Tibial nerve (tissue), 4 donors: ENCODE measurements at regions not wholly inside any gene's neighbourhood (a gene's known extent, or its start where the extent isn't known, plus 50 kb on each side); places are given as distances from the start of the nearest gene placed in this dataset.
A peak's percentile ranks its signal among the peaks of the same experiment; 100 is the strongest.
"Not testable (repeated sequence)": the region's sequence is repeated elsewhere in the genome, so short reads cannot be mapped to it uniquely, and the experiment has no call there.

Source experiments
- DNase-seq, 2 donors: peaks; one replicate each; pipeline ENCODE4 v3.0.0-alpha.2; 2019; ENCODE audit warnings: low spot score in 2 of 2
- H3K27ac ChIP-seq, 4 donors: fragments of 200-600 bp; sonication (generic) in 3 of 4; one replicate each; pipeline ENCODE4 v1.5.1; 2017 to 2019; ENCODE audit warnings: mild to moderate bottlenecking in 1 of 4
- H3K27me3 ChIP-seq, 2 donors: fragments of 200-600 bp; sonication (generic) in 1 of 2; one replicate each; pipeline versions ENCODE4 v1.5.1 to v1.6.0; 2017 to 2019
- H3K36me3 ChIP-seq, 3 donors: fragments of 200-600 bp; sonication (generic); one replicate each; pipeline ENCODE4 v1.5.1; 2018 to 2019
- H3K4me1 ChIP-seq, 4 donors: fragments of 200-600 bp; sonication (generic) in 3 of 4; one replicate each; pipeline ENCODE4 v1.5.1; 2017 to 2019
- H3K4me3 ChIP-seq, 4 donors: fragments of 200-600 bp; sonication (generic) in 3 of 4; one replicate each; pipeline ENCODE4 v1.5.1; 2017 to 2019; ENCODE audit warnings: mild to moderate bottlenecking in 1 of 4, moderate library complexity in 1 of 4
- H3K9me3 ChIP-seq, 4 donors: fragments of 200-600 bp; sonication (generic) in 3 of 4; one replicate each; pipeline ENCODE4 v1.5.1; 2017 to 2019
- CTCF ChIP-seq, 5 experiments: fragments of 200-600 bp in 3 of 5; fragments of 450-650 bp in 2 of 5; sonication (generic) in 3 of 5; IDR thresholded peaks; one replicate each; pipeline ENCODE4 v1.5.1; 2016 to 2019; ENCODE audit warnings: antibody characterized with exemption in 5 of 5, mild to moderate bottlenecking in 3 of 5, moderate library complexity in 2 of 5
- EP300 ChIP-seq, 2 donors: sonication (generic); formaldehyde crosslinking; IDR thresholded peaks; one replicate each; pipeline ENCODE4 v1.6.1; 2017; ENCODE audit warnings: antibody characterized with exemption in 2 of 2, mild to moderate bottlenecking in 1 of 2
- POLR2A ChIP-seq, 2 donors: fragments of 450-650 bp; IDR thresholded peaks; one replicate each; pipeline ENCODE4 v1.6.1; 2017; ENCODE audit warnings: antibody characterized with exemption in 2 of 2, mild to moderate bottlenecking in 2 of 2, moderate library complexity in 2 of 2
- WGBS, 2 donors: methylation state at CpG; one replicate each; pipeline ENCODE4 v1.1.5; 2018; 5-methylcytosine and 5-hydroxymethylcytosine counted together

GRCh38 chr12:20077618-20078017, 290.7 kb upstream of the PDE3A start:
- Histone ChIP-seq H3K4me3 (no peak overlapping the region), H3K36me3 (no peaks in the 10 kb centered on the region), H3K9me3 (no peaks in the 10 kb centered on the region), H3K4me1 (no peaks in the 10 kb centered on the region), H3K27ac (no peak overlapping the region), H3K27me3 (no peaks in the 10 kb centered on the region)
- 74 to 86% methylated on average over 3 of the region's 3 CpGs for WGBS, 2 donors
- TF ChIP-seq CTCF (IDR thresholded peaks at IDR 0.05) (no peak), EP300 (IDR thresholded peaks at IDR 0.05) (no peak), POLR2A (IDR thresholded peaks at IDR 0.05) (no peak)
- no peak for DNase-seq

- no peaks in the 10 kb centered on the region for H3K4me1 ChIP-seq
- TF ChIP-seq EP300 (IDR thresholded peaks at IDR 0.05) (no peak), POLR2A (IDR thresholded peaks at IDR 0.05) (no peak), CTCF (IDR thresholded peaks at IDR 0.05) (no peak)
- no peaks in the 10 kb centered on the region for H3K36me3 ChIP-seq
- no peaks in the 10 kb centered on the region for H3K27me3 ChIP-seq
- WGBS, 2 donors = 91 to 92% methylated on average over 6 of the region's 6 CpGs
- H3K4me3 ChIP-seq = no peak overlapping the region
- no peak overlapping the region for H3K27ac ChIP-seq
- DNase-seq = no peak
- H3K9me3 ChIP-seq = peaks cover 0 to 9% (median 0%) of the 10 kb centered on the region in 4 donors
Measured at GRCh38 chr12:20089077-20089476, 279.3 kb upstream of the PDE3A start.

GRCh38 chr12:20093190-20093810, 275.0 kb upstream of the PDE3A start:
- not testable (repeated sequence) for H3K4me1 ChIP-seq, H3K27me3 ChIP-seq, H3K36me3 ChIP-seq, H3K4me3 ChIP-seq, H3K27ac ChIP-seq, DNase-seq, H3K9me3 ChIP-seq
- 89 to 91% methylated on average over 9 to 32 of the region's 32 CpGs for WGBS, 2 donors

GRCh38 chr12:20096430-20096829, 271.9 kb upstream of the PDE3A start:
- H3K4me1 ChIP-seq = peaks cover 0 to 18% (median 0%) of the 10 kb centered on the region in 4 donors
- H3K4me3 ChIP-seq = no peak overlapping the region

GRCh38 chr12:20097626-20098025, 270.7 kb upstream of the PDE3A start:
- Histone ChIP-seq H3K27ac (peak overlapping the region in 2 of 4 donors; percentile 35 to 62), H3K36me3 (no peaks in the 10 kb centered on the region), H3K9me3 (peaks cover 0 to 9% (median 0%) of the 10 kb centered on the region in 4 donors), H3K4me3 (no peak overlapping the region), H3K4me1 (peaks cover 0 to 18% (median 0%) of the 10 kb centered on the region in 4 donors), H3K27me3 (no peaks in the 10 kb centered on the region)
- no peak for TF ChIP-seq CTCF (IDR thresholded peaks at IDR 0.05)
- no peak for TF ChIP-seq EP300 (IDR thresholded peaks at IDR 0.05)
- TF ChIP-seq POLR2A (IDR thresholded peaks at IDR 0.05) = no peak
- WGBS, 2 donors = 46 to 48% methylated on average over 2 of the region's 2 CpGs
- no peak for DNase-seq

More at GRCh38 chr12:20096430-20096829, 271.9 kb upstream of the PDE3A start:
- no peak overlapping the region for H3K27ac ChIP-seq
- no peak for DNase-seq
- no peak for TF ChIP-seq EP300 (IDR thresholded peaks at IDR 0.05)
- no peak for TF ChIP-seq POLR2A (IDR thresholded peaks at IDR 0.05)
- TF ChIP-seq CTCF (IDR thresholded peaks at IDR 0.05) = no peak
- WGBS, 2 donors = 67% methylated on average over 6 of the region's 6 CpGs
- no peaks in the 10 kb centered on the region for H3K27me3 ChIP-seq
- peaks cover 0 to 9% (median 0%) of the 10 kb centered on the region in 4 donors for H3K9me3 ChIP-seq
- no peaks in the 10 kb centered on the region for H3K36me3 ChIP-seq
